Suprapubic skin (tissue), 4 donors: ENCODE measurements at regions not wholly inside any gene's neighbourhood (a gene's known extent, or its start where the extent isn't known, plus 50 kb on each side); places are given as distances from the start of the nearest gene placed in this dataset.

Experiments used
- CTCF ChIP-seq, 2 donors: fragments of 200-600 bp in 1 of 2; fragments of 450-650 bp in 1 of 2; sonication (generic) in 1 of 2; IDR thresholded peaks; one replicate each; pipeline ENCODE4 v1.5.1; 2016 to 2019; ENCODE audit warnings: antibody characterized with exemption in 2 of 2, mild to moderate bottlenecking in 1 of 2, moderate library complexity in 1 of 2
- EP300 ChIP-seq: sonication (generic); formaldehyde crosslinking; IDR thresholded peaks from one replicate; pipeline ENCODE4 v1.6.1; 2017; ENCODE audit warnings: antibody characterized with exemption
- POLR2AphosphoS5 ChIP-seq, 3 donors: sonication (generic); formaldehyde crosslinking; IDR thresholded peaks; one replicate each; pipeline ENCODE4 v1.6.1; 2017; ENCODE audit warnings: antibody characterized with exemption in 3 of 3

DNA sequence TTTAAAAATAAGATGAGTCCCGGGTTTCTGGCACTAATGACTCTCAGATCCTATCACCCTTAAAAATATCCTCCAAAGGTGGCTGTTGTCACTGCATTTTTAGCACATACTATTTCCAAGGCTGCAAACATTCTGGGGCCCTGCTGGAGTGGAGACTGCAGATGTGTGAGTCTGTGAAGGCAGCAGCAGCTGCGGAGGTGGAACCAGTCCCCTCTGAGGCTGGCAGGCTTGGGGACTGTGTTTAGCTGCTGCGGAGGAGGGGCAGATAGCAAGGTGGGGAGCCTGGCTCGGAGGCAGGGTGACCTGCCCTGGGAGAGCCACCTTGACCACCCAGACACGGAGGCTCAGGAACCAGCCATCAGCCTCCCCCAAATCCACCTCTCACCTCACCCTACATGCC is 77.0 kb downstream of the C5orf15 start:
- TF ChIP-seq CTCF (IDR thresholded peaks at IDR 0.05) (no peak), EP300 (no peak), POLR2AphosphoS5 (IDR thresholded peaks at IDR 0.05) (no peak)
